Nephron (organoid): ENCODE measurements at regions not wholly inside any gene's neighbourhood (a gene's known extent, or its start where the extent isn't known, plus 50 kb on each side); places are given as distances from the start of the nearest gene placed in this dataset.

ENCODE experiments used
- H3K27ac Mint-ChIP-seq, 3 experiments: 2 replicates each; pipeline ENCODE4 v1.8.0; 2020; ENCODE audit warnings: mixed read lengths in 3 of 3, mild to moderate bottlenecking in 2 of 3, moderate library complexity in 1 of 3
- H3K27me3 Mint-ChIP-seq: 2 replicates; pipeline ENCODE4 v1.8.0; 2021; ENCODE audit warnings: low read depth, mild to moderate bottlenecking, moderate library complexity, mixed read lengths
- H3K36me3 Mint-ChIP-seq: 2 replicates; pipeline ENCODE4 v1.8.0; 2020; ENCODE audit warnings: low read depth, mixed read lengths
- H3K4me1 Mint-ChIP-seq: 2 replicates; pipeline ENCODE4 v1.8.0; 2020; ENCODE audit warnings: mixed read lengths
- H3K4me3 Mint-ChIP-seq, 3 experiments: 2 replicates each; pipeline ENCODE4 v1.8.0; 2020; ENCODE audit warnings: mild to moderate bottlenecking in 3 of 3, mixed read lengths in 3 of 3, moderate library complexity in 2 of 3
- H3K9me3 Mint-ChIP-seq: 2 replicates; pipeline ENCODE4 v1.8.0; 2020; ENCODE audit warnings: mixed read lengths
- CTCF ChIP-seq, 3 experiments: fragments of 200-600 bp; sonication (generic); IDR thresholded peaks; one replicate each; pipeline ENCODE4 v1.5.0; 2021; ENCODE audit warnings: antibody characterized with exemption in 3 of 3; ENCODE audit not compliant: unreplicated experiment in 3 of 3

GRCh38 chr2:3138621-3139020, 239.0 kb downstream of the EIPR1 start:
- H3K9me3 Mint-ChIP-seq = peaks cover 6% of the 10 kb centered on the region

GRCh38 chr2:3137651-3138300, 239.8 kb downstream of the EIPR1 start:
- Mint-ChIP-seq H3K4me1 (no peaks in the 10 kb centered on the region), H3K27me3 (no peaks in the 10 kb centered on the region), H3K27ac (no peak overlapping the region), H3K4me3 (no peak overlapping the region), H3K36me3 (no peaks in the 10 kb centered on the region), H3K9me3 (peaks cover 6% of the 10 kb centered on the region)
- no peak for TF ChIP-seq CTCF (IDR thresholded peaks at IDR 0.05; ENCODE audit: unreplicated experiment in 3 of 3)

More at GRCh38 chr2:3138621-3139020, 239.0 kb downstream of the EIPR1 start:
- Mint-ChIP-seq H3K4me1 (peaks cover under 1% of the 10 kb centered on the region), H3K27ac (no peak overlapping the region), H3K4me3 (no peak overlapping the region), H3K27me3 (no peaks in the 10 kb centered on the region), H3K36me3 (no peaks in the 10 kb centered on the region)
- no peak for TF ChIP-seq CTCF (IDR thresholded peaks at IDR 0.05; ENCODE audit: unreplicated experiment in 3 of 3)

GRCh38 chr2:3135676-3136075, 241.9 kb downstream of the EIPR1 start:
- TF ChIP-seq CTCF (IDR thresholded peaks at IDR 0.05; ENCODE audit: unreplicated experiment in 3 of 3) = no peak
- no peaks in the 10 kb centered on the region for H3K36me3 Mint-ChIP-seq
- H3K9me3 Mint-ChIP-seq = peaks cover 6% of the 10 kb centered on the region
- H3K27ac Mint-ChIP-seq = no peak overlapping the region
- H3K4me3 Mint-ChIP-seq = no peak overlapping the region
- peaks cover 13% of the 10 kb centered on the region for H3K4me1 Mint-ChIP-seq
- peaks cover 8% of the 10 kb centered on the region for H3K27me3 Mint-ChIP-seq

GRCh38 chr2:3134026-3134571, 243.5 kb downstream of the EIPR1 start:
- Mint-ChIP-seq H3K4me3 (no peak overlapping the region), H3K4me1 (peaks cover 21% of the 10 kb centered on the region), H3K27me3 (peaks cover 8% of the 10 kb centered on the region), H3K9me3 (peaks cover 6% of the 10 kb centered on the region), H3K36me3 (no peaks in the 10 kb centered on the region), H3K27ac (no peak overlapping the region)
- TF ChIP-seq CTCF (IDR thresholded peaks at IDR 0.05; ENCODE audit: unreplicated experiment in 3 of 3) = no peak

GRCh38 chr2:3132966-3133365, 244.7 kb downstream of the EIPR1 start:
- Mint-ChIP-seq H3K27ac (no peak overlapping the region), H3K4me1 (peaks cover 21% of the 10 kb centered on the region), H3K36me3 (no peaks in the 10 kb centered on the region), H3K27me3 (peaks cover 12% of the 10 kb centered on the region), H3K9me3 (peaks cover 6% of the 10 kb centered on the region), H3K4me3 (no peak overlapping the region)
- no peak for TF ChIP-seq CTCF (IDR thresholded peaks at IDR 0.05; ENCODE audit: unreplicated experiment in 3 of 3)

GRCh38 chr2:3132466-3132865, 245.2 kb downstream of the EIPR1 start:
- peaks cover 12% of the 10 kb centered on the region for H3K27me3 Mint-ChIP-seq
- H3K9me3 Mint-ChIP-seq = peaks cover 6% of the 10 kb centered on the region
- no peak overlapping the region for H3K4me3 Mint-ChIP-seq

More at GRCh38 chr2:3132466-3132865, 245.2 kb downstream of the EIPR1 start:
- TF ChIP-seq CTCF (IDR thresholded peaks at IDR 0.05; ENCODE audit: unreplicated experiment in 3 of 3) = no peak
- Mint-ChIP-seq H3K4me1 (peaks cover 22% of the 10 kb centered on the region), H3K36me3 (no peaks in the 10 kb centered on the region), H3K27ac (no peak overlapping the region)
